Activated T-helper 1 cell treated with anti-CD3 and anti-CD28 coated beads, Interleukin-2, amount 50 U/mL, for 16 hours (primary cell): ENCODE measurements at regions not wholly inside any gene's neighbourhood (a gene's known extent, or its start where the extent isn't known, plus 50 kb on each side); places are given as distances from the start of the nearest gene placed in this dataset.

ENCODE experiments used
- DNase-seq, 2 donors: peaks; one replicate each; pipeline ENCODE4 v3.0.0-alpha.2; 2020; ENCODE audit warnings: low read depth in 1 of 2, low spot score in 1 of 2

DNA sequence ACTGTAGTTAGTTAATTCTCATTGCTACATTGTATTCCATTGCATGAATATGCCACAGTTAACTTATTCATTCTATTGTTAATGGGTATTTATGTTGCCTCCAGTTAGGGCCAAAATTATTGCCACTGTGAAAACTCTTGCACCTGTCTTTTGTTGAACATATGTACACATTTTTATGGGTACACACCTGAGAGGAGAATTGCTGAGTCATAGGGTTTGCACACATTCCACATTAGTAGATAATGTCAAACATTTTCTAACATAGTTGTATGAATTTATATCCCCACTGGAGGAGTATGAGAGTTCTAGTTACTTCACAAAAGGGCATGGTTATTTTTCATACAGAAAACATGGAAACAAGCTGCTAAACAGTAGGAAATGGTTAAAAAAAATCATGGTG, 338.4 kb downstream of the FOXO1 start:
- no peak for DNase-seq

DNA sequence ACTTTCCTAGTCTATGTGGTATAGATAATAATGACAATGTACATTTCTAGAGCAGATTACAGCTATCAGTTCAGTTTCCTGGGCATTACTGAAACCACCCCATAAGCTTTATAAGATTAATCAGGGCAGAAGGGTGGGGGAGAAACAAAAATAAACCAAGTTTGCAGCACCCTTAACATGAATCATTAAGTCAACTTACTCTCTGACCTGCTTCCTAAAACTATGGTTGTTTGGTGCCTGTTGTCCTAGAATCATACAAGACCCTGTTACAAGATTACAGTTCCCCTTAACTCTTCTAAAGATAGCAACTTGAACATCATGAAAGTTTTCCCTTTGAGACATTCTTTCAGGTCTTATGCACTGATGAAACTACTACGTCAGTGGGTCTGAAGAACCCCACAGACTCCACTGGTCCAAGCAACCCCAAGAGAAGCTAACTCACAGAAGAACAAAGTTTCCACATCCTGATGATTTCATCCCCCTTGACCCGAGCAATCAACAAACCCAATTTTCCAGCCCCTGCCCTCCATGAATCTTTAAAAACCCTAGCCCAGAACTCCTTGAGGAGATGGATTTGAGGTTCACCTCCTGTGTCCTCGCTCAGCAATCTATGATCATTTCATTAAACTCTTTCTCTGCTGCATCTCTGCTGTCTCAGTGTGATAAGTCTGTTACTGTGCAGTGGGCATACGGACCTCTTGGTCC, 336.5 kb downstream of the FOXO1 start:
- DNase-seq: no peak

DNA sequence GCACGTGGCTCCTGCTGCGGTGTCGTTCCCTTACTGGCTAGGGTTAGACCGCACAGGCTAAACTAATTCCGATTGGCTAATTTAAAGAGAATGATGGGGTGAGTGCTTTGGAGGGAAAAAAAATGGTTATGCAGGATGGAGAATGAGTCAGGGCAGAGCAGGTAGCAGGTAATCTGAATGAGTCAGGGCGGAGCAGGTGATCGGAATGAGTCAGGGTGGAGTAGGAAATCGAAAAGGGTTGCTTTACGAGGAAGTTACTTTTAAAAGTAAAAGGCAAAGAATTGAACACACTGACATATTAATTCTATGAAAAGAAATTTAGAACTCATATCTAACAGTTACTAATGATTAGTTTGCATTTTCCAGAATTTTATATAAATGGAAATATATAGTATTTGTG, 335.5 kb downstream of the FOXO1 start:
- no peak for DNase-seq

- no peak for DNase-seq
Observed at GRCh38 chr13:40331802-40332201, 334.6 kb downstream of the FOXO1 start.

- DNase-seq: no peak
Observed at GRCh38 chr13:40333226-40333625, 333.2 kb downstream of the FOXO1 start.

GRCh38 chr13:40334031-40334430, 332.4 kb downstream of the FOXO1 start:
- no peak for DNase-seq

DNA sequence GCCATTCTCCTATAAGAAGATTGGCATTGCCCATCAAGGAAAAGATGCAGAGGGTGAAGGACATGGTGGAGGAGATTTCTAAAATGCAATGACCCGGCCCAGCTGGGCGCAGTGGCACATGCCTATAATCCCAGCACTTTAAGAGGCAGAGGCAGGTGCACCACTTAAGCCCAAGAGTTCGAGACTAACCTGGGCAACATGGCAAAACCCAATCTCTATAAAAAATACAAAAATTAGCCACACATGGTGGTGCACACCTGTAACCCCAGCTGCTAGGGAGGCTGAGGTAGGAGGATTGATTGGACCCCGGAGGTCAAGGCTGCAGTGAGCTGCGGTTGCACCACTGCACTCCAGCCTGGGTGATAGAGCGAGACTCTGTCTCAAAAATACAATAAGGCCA, 331.8 kb downstream of the FOXO1 start:
- no peak for DNase-seq

- DNase-seq: no peak
Observed at GRCh38 chr13:40336228-40337221, 329.9 kb downstream of the FOXO1 start.

GRCh38 chr13:40337651-40338050, 328.8 kb downstream of the FOXO1 start:
- DNase-seq: no peak

GRCh38 chr13:40338217-40338616, 328.2 kb downstream of the FOXO1 start:
- DNase-seq: no peak

- no peak for DNase-seq
Observed at GRCh38 chr13:40340368-40341095, 325.9 kb downstream of the FOXO1 start.

DNA sequence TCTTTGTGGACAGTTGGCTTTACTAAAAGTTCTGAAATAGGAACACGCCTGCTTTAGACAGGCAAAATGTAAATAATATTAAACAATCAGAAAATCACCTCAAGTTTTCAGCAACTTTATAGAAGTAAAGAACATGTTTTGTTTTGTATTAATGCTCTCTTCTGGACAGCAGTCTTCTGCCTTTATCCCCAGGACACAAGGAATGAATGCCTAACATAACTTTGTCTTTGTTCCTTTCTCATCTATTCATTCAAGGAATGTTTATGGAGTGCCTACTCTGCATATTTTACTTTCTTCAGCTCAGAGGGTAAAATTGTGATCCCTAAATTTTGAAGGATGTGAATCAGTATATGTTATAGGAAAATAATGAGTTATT, 325.4 kb downstream of the FOXO1 start:
- DNase-seq: no peak

DNA sequence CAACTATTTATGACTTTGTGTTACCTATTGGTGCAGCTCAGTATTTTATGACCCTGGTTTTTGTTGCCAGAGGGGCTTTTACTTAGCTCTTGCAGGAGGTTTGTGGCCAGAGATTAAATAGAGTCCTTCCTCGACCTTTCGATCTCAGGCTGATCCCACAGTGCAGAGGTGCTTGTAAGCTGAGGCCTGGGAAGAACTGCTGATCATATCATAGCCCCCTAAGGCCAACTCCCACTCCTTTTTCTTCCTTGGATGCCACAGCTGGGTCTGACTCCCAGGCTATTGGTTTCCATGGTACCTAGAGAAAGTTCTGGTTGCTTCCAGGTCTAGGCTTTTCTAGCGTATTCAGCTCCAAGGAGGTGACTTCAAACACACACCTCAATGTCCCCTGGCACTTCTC, 324.9 kb downstream of the FOXO1 start:
- no peak for DNase-seq

DNA sequence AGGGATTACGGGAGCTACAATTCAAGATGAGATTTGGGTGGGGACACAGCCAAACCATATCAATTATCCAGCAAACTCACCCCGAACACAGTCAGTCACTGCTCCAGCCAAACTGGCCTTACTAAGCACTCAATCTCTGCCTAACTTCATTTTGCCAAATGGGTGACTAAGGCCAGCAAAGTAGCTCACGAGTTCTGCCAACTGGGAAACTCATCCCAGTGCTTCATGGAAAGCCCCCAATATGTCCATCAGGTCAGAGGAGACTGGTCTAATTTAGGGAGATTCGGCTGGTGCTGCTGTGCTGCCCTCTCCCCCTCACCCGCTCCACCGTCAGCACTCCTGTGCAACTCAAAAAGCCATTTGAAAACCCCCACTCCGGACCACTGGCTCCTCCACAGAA, 324.0 kb downstream of the FOXO1 start:
- no peak for DNase-seq

DNA sequence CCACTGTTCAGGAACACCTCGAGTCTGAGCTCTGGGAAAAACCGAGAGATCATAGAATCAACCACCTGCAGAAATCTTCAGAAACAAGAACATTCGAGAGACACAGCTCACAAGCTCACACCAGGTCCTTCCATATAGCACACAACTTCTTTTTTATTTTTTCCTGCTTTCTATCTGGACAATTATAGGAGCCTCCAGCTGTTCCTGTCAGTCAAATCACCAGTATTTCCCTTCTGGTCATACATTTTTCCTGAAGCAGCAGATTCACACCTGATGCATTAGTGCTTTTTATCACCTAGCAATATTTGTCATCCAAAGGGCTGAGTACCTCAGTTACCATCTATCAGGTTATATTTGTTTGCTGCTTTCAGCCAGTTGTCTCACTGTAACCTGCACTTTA, 323.5 kb downstream of the FOXO1 start:
- no peak for DNase-seq

GRCh38 chr13:40343550-40344269, 322.7 kb downstream of the FOXO1 start:
- no peak for DNase-seq

GRCh38 chr13:40344270-40345148, 321.9 kb downstream of the FOXO1 start:
- DNase-seq: no peak

GRCh38 chr13:40345149-40345514, 321.3 kb downstream of the FOXO1 start:
- no peak for DNase-seq

DNA sequence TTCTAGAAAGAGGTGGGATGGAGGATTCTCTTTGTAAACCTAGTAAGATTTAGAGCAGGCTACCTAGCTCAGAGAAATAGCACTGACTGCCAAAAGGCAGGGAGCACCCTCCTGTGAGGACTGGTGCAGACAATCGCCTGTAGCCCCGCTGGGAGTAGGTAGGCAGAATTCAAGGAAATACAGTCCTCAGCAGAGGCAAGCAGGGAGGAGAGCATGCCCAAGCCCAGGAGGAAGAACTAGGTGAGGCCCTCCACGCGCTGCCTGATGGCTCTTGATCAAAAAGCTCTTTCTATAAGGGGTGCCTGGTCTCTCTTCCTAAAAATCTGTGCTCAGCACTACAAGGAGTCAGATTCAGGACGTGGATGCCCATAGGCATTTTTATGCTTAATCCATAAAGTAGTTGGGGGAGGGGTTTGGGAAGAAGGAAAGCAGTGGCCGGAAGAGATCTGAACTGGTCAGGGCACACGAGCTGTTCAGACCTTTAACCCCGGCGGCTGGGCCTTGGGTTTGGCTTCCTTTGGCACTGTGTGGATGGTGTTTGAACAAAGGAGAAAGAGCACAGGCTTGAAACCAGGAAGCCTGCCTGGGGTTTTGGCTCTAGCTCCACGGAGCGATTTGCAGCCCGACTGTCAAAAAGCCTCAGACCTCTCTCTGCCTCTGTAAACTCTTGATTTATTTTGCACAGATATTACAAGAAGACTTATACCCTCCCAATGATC, 320.6 kb downstream of the FOXO1 start:
- no peak for DNase-seq

- no peak for DNase-seq
Observed at GRCh38 chr13:40346592-40346991, 319.8 kb downstream of the FOXO1 start.
